ENCODE measurements at regions not wholly inside any gene's neighbourhood (a gene's known extent, or its start where the extent isn't known, plus 50 kb on each side); places are given as distances from the start of the nearest gene placed in this dataset.
"Not testable (repeated sequence)": the region's sequence is repeated elsewhere in the genome, so short reads cannot be mapped to it uniquely, and the experiment has no call there.

- Histone ChIP-seq H3K79me2 (ENCODE audit: insufficient read depth, low read length) (no peaks in the 10 kb centered on the region), H3K4me1 (ENCODE audit: insufficient read depth, low read length) (peaks cover 1% of the 10 kb centered on the region; the same call in 1 of the 2 replicates), H3K4ac (ENCODE audit: low read depth, low read length) (no peak overlapping the region), H3K9me3 (ENCODE audit: control insufficient read depth, low read depth, low read length) (no peaks in the 10 kb centered on the region), H4K20me1 (ENCODE audit: control insufficient read depth, insufficient read depth, insufficient read length) (no peaks in the 10 kb centered on the region), H2AFZ (ENCODE audit: low read length) (no peak overlapping the region), H3K9ac (ENCODE audit: extremely low read depth, insufficient read length, low read length) (no peak overlapping the region), H3K23me2 (ENCODE audit: insufficient read length, low read depth, low read length, poor library complexity, severe bottlenecking) (no peaks in the 10 kb centered on the region), H4K8ac (replicated peaks; ENCODE audit: insufficient read length, low read depth, low read length) (no peak overlapping the region), H4K91ac (ENCODE audit: insufficient read length, low read depth, low read length) (no peak overlapping the region), H3K14ac (ENCODE audit: insufficient read depth, low read length) (no peak overlapping the region), H2BK15ac (ENCODE audit: low read depth, low read length) (no peak overlapping the region), H2AK5ac (ENCODE audit: insufficient read length, low read length) (no peak overlapping the region), H4K5ac (ENCODE audit: insufficient read length, low read depth, low read length) (no peak overlapping the region), H3K79me1 (ENCODE audit: insufficient read depth, low read depth, low read length, poor library complexity, severe bottlenecking) (no peaks in the 10 kb centered on the region), H3K27me3 (ENCODE audit: insufficient read depth, low read length) (no peaks in the 10 kb centered on the region), H2BK20ac (ENCODE audit: low read depth, low read length, poor library complexity, severe bottlenecking) (no peak overlapping the region), H3K18ac (ENCODE audit: insufficient read length, low read depth, low read length) (no peak overlapping the region), H3K27ac (ENCODE audit: insufficient read length, low read depth, low read length) (no peak overlapping the region), H3K23ac (ENCODE audit: insufficient read length, low read depth, low read length) (no peak overlapping the region), H2BK120ac (ENCODE audit: low read depth, low read length, poor library complexity, severe bottlenecking) (no peak overlapping the region), H3T11ph (ENCODE audit: low read length) (no peak overlapping the region), H2BK5ac (ENCODE audit: insufficient read length, low read length) (no peak overlapping the region), H3K56ac (ENCODE audit: insufficient read length, low read depth, low read length) (no peak overlapping the region), H2BK12ac (ENCODE audit: insufficient read length, low read depth, low read length) (no peak overlapping the region), H3K4me2 (ENCODE audit: insufficient read depth, insufficient read length, low read length) (no peak overlapping the region)
- Mint-ChIP-seq H3K4me1 (peaks cover 17 to 22% of the 10 kb centered on the region in 2 experiments), H3K27ac (no peak overlapping the region), H3K9me3 (peaks cover 26 to 29% of the 10 kb centered on the region in 2 experiments), H3K36me3 (ENCODE audit: insufficient read depth in 1 of 3, low read depth in 3 of 3) (peaks cover 10 to 27% (median 19%) of the 10 kb centered on the region in 3 experiments), H3K27me3 (ENCODE audit: low read depth) (peaks cover 3% of the 10 kb centered on the region), H3K4me3 (no peak overlapping the region)
- TF ChIP-seq, protein P1, sequence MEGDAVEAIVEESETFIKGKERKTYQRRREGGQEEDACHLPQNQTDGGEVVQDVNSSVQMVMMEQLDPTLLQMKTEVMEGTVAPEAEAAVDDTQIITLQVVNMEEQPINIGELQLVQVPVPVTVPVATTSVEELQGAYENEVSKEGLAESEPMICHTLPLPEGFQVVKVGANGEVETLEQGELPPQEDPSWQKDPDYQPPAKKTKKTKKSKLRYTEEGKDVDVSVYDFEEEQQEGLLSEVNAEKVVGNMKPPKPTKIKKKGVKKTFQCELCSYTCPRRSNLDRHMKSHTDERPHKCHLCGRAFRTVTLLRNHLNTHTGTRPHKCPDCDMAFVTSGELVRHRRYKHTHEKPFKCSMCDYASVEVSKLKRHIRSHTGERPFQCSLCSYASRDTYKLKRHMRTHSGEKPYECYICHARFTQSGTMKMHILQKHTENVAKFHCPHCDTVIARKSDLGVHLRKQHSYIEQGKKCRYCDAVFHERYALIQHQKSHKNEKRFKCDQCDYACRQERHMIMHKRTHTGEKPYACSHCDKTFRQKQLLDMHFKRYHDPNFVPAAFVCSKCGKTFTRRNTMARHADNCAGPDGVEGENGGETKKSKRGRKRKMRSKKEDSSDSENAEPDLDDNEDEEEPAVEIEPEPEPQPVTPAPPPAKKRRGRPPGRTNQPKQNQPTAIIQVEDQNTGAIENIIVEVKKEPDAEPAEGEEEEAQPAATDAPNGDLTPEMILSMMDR (conservative IDR thresholded peaks at IDR 0.05) = no peak
- DNase-seq = no peak
- WGBS (ENCODE audit: extremely low coverage, insufficient read length, low lambda C conversion rate) = no CpG with 5 or more reads among the region's 2 CpGs
Measured at GRCh38 chr2:8249769-8250168, 432.1 kb upstream of the ID2 start.

DNA sequence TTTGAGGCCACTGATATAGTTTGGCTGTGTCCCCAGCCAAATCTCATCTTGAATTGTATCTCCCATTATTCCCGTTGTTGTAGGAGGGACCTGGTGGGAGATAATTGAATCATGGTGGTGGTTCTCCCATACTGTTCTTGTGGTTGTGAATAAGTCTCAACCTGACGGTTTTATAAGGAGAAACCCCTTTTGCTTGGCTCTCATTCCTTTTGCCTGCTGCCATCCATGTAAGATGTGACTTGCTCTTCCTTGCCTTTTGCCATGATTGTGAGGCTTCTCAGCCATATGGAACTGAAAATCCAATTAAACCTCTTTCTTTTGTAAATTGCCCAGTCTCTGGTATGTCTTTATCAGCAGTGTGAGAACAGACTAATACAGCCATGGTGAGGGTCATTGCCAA lies 431.6 kb upstream of the ID2 start:
- H3K18ac ChIP-seq (ENCODE audit: insufficient read length, low read depth, low read length); H3K9ac ChIP-seq (ENCODE audit: extremely low read depth, insufficient read length, low read length); H3K4ac ChIP-seq (ENCODE audit: low read depth, low read length); DNase-seq; H3K27me3 ChIP-seq (ENCODE audit: insufficient read depth, low read length); H4K5ac ChIP-seq (ENCODE audit: insufficient read length, low read depth, low read length); H4K91ac ChIP-seq (ENCODE audit: insufficient read length, low read depth, low read length); H2BK15ac ChIP-seq (ENCODE audit: low read depth, low read length); H3K23me2 ChIP-seq (ENCODE audit: insufficient read length, low read depth, low read length, poor library complexity, severe bottlenecking); H3K14ac ChIP-seq (ENCODE audit: insufficient read depth, low read length); H3T11ph ChIP-seq (ENCODE audit: low read length); H4K8ac ChIP-seq (replicated peaks; ENCODE audit: insufficient read length, low read depth, low read length); H3K4me3 Mint-ChIP-seq; H2AK5ac ChIP-seq (ENCODE audit: insufficient read length, low read length); H3K9me3 ChIP-seq (ENCODE audit: control insufficient read depth, low read depth, low read length); H3K23ac ChIP-seq (ENCODE audit: insufficient read length, low read depth, low read length); H2BK20ac ChIP-seq (ENCODE audit: low read depth, low read length, poor library complexity, severe bottlenecking); H3K79me2 ChIP-seq (ENCODE audit: insufficient read depth, low read length); H3K27me3 Mint-ChIP-seq (ENCODE audit: low read depth); H3K27ac Mint-ChIP-seq; H3K79me1 ChIP-seq (ENCODE audit: insufficient read depth, low read depth, low read length, poor library complexity, severe bottlenecking); H3K4me2 ChIP-seq (ENCODE audit: insufficient read depth, insufficient read length, low read length); H2BK12ac ChIP-seq (ENCODE audit: insufficient read length, low read depth, low read length); H2BK120ac ChIP-seq (ENCODE audit: low read depth, low read length, poor library complexity, severe bottlenecking); H3K27ac ChIP-seq (ENCODE audit: insufficient read length, low read depth, low read length); H3K4me1 ChIP-seq (ENCODE audit: insufficient read depth, low read length); H2BK5ac ChIP-seq (ENCODE audit: insufficient read length, low read length); H4K20me1 ChIP-seq (ENCODE audit: control insufficient read depth, insufficient read depth, insufficient read length); H3K56ac ChIP-seq (ENCODE audit: insufficient read length, low read depth, low read length); H2AFZ ChIP-seq (ENCODE audit: low read length): not testable (repeated sequence)
- Mint-ChIP-seq H3K36me3 (ENCODE audit: insufficient read depth in 1 of 3, low read depth in 3 of 3) (peaks cover 9 to 25% (median 18%) of the 10 kb centered on the region in 3 experiments), H3K9me3 (peaks cover 25% of the 10 kb centered on the region in 2 experiments), H3K4me1 (peaks cover 22 to 27% of the 10 kb centered on the region in 2 experiments)
- WGBS (ENCODE audit: extremely low coverage, insufficient read length, low lambda C conversion rate) = no CpG with 5 or more reads among the region's 2 CpGs

Measured in H9 (cell line).